OCI-LY7 (cell line): ENCODE measurements at regions not wholly inside any gene's neighbourhood (a gene's known extent, or its start where the extent isn't known, plus 50 kb on each side); places are given as distances from the start of the nearest gene placed in this dataset.

Source experiments
- CTCF ChIP-seq: fragments of 200-600 bp; sonication (generic); conservative IDR thresholded peaks from 2 replicates; pipeline ENCODE4 v1.5.1; 2014; ENCODE audit warnings: mild to moderate bottlenecking, antibody characterized with exemption, low read length, moderate library complexity, mixed read lengths
- EZH2phosphoT487 ChIP-seq: fragments of 200-600 bp; sonication (generic); IDR thresholded peaks from 2 replicates; pipeline ENCODE4 v1.6.1; 2018; ENCODE audit warnings: low read depth, borderline replicate concordance, mild to moderate bottlenecking, mixed run types, antibody characterized with exemption, low read length, moderate library complexity, mixed read lengths

DNA sequence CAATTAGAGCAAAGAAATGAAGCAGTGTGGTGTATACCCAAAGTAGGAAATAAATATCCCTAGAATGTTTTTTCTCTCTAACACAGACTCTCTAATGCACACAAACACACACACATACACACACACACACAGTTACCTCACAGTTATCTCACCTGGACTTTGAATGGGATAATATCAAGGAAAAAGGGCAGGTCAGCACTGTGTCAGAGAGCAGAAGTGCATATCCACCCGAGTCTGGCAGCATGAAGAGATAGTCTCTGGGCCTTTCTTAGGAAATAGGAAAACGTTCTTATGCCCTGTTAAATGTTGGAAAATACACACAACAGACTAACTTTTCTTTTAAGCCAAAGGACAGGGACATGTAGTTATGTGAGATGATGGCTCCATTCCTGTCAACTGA lies 162.0 kb downstream of the COL6A3 start:
- no peak for TF ChIP-seq CTCF
- no peak for TF ChIP-seq EZH2phosphoT487
